Fibroblast of skin of left quadriceps (primary cell): ENCODE measurements at regions not wholly inside any gene's neighbourhood (a gene's known extent, or its start where the extent isn't known, plus 50 kb on each side); places are given as distances from the start of the nearest gene placed in this dataset.
"Not testable (repeated sequence)": the region's sequence is repeated elsewhere in the genome, so short reads cannot be mapped to it uniquely, and the experiment has no call there.

Experiments used
- DNase-seq, 2 experiments: peaks; one replicate each; pipeline ENCODE4 v3.0.0-alpha.2; 2013; ENCODE audit warnings: low read depth in 2 of 2

DNA sequence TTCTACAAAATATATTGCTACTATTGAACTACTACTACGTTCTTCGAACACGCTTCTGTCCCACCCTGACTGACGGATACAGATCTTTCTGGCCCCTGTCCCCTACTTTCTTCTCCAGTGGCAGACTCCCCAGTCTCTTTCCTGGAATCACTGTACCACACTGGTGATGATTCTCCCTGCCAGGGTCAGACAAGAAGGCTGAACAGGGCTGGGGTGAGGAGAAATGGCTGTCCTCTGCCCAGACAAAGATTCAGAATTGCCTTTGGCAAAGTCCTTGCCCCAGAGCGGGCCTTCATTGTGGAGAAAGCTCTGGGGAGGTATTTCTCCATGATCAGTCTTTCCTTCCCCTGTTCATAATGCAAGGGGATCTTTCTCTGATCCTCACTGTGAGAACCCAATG lies 1417.1 kb downstream of the BRD1 start:
- no peak for DNase-seq

- no peak for DNase-seq
Measured at GRCh38 chr22:48407256-48407955, 1420.3 kb downstream of the BRD1 start.

DNA sequence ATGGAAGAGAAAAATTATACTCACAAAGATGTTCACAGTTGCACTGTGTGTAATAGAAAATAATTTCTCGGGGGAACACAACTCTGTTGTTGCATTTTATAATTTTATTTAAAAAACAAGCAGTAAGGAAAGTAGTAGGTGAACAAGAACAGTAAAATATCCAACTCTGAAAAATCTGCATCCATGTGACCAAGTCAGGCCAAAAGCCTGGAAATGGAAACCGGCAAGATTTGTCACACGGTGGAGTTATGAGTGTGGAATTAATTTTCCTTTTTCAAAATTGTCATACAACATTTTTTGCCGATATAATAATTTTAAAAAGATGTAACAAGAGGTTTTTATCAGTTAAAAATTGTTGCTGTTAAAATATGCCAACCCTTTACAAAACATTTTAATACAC lies 1421.5 kb downstream of the BRD1 start:
- no peak for DNase-seq

DNA sequence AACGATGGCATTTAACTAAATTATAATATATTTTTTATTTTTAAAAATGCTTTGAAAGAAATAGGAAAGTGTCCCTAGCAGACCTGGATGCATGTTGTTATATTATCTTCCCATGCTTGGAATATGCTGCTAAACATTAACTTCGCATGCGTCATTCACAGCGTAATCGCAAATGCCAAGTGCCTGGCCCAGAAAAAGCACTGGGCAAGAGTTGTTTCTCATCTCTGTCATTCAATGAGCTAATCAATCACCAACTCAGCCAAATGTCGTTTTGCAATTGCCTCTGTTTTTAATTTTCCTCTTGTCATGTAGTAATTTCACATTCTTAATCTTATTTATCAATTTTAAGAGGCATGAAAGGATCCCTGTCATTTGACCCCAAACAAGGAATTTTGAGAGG lies 1421.9 kb downstream of the BRD1 start:
- no peak for DNase-seq

DNA sequence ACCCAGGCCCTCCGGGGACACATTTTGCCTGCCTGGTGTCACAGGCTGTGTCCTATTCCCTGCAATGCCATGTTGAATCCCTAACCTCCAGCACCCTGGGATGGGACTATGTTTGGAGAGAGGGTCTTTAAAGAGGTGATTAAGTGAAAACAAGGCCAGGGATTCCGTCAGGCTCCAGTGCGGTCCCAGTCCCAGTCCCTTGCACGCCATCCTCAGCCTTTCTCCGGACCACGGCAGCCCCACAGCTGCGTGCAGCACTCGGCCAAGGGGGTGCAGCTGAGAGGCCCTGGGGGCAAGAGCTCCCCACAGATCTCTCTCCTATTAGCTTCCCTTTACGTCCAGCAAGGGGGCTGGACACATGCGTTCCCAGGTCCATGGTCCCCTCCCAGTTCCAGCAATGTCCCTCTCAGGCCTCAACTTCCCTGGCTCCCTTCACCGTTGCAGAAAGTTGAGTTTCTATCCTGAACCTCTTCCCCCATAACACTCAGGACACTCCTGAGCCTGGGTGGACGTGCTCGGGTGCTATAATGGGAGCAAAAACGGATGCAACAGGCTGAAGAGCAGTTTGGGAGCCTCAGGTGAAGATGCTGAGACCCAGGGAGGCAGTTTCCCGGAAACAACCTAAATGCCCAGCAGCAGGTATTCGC lies 1422.7 kb downstream of the BRD1 start:
- no peak for DNase-seq

GRCh38 chr22:48403521-48404403 lies 1423.9 kb downstream of the BRD1 start:
- no peak for DNase-seq

GRCh38 chr22:48402591-48403031 lies 1425.1 kb downstream of the BRD1 start:
- DNase-seq: no peak

- not testable (repeated sequence) for DNase-seq
Measured at GRCh38 chr22:48401523-48401922, 1426.2 kb downstream of the BRD1 start.

- no peak for DNase-seq
Measured at GRCh38 chr22:48398181-48398905, 1429.3 kb downstream of the BRD1 start.

- DNase-seq: no peak
Measured at GRCh38 chr22:48397531-48398180, 1430.0 kb downstream of the BRD1 start.

- DNase-seq: no peak
Measured at GRCh38 chr22:48396785-48397530, 1430.7 kb downstream of the BRD1 start.

DNA sequence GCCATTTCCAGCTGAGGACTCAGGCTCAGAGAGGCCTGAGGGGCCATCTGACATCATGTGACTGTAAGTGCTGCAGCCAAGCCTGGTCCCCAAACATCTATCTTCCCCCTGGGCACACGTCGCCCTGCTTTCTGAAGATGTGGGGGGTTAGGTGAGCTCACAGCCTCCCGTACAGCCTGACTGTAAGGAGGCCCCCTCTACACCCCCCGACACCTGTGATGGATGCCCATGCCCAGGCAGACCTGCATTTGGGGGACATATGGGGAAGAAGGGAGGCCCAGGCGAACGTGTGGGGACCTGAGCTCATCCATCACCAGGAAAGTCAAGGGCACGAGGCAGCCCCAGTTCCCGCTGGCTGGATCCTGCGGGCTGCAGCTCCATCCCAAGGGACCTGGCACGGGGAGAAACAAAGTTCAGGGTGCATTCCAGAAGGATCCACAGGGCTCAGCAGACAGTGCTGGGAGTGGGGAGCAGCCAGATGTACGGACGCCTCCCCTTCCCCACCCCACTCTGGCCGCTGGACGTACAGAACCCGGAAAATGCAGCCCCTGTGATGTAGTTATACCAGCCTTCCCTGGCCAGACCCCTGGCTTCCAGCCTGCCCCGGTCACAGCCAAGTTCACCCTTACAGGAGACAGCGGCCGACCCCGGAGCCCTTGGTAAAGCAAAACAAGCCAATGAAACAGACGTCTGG lies 1431.4 kb downstream of the BRD1 start:
- DNase-seq: no peak

DNA sequence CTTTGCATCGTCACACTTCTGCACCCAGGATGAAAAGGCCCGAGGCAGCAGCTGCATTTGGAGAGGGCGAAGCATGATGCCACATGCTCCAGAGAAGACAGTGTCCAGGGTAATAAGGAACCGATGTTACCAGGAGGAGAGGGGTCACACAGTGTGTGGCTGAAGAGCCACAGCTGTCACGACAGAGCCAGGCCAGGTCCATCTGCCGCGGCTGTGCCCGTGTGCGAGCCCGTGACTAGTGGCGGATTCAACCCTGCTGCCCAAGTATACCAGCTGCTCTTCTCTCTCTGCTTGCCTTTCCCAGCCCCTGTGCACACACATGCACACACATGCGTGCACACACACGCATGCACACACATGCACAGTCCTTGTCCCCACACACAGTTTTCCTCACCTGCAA lies 1432.5 kb downstream of the BRD1 start:
- no peak for DNase-seq

DNA sequence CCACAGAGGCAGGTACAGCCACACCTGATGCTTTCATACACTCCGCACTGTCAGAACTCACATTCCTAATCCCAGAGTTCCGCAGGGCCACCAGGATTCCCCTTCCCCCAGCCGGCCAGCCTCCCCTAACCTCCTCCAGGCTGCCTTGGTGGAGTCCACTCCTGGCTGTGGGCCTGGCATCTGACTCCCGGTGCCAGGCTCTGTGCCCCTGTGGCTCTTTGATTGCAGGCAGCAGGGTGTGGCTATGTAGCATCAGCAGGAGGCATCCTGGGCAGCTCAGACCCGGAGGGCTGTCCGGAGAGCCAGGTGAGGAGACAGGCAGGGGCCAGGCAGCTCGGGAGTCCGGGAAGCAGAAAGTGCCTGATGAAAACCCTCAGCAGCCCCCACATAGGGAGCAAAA lies 1432.9 kb downstream of the BRD1 start:
- DNase-seq: no peak

DNA sequence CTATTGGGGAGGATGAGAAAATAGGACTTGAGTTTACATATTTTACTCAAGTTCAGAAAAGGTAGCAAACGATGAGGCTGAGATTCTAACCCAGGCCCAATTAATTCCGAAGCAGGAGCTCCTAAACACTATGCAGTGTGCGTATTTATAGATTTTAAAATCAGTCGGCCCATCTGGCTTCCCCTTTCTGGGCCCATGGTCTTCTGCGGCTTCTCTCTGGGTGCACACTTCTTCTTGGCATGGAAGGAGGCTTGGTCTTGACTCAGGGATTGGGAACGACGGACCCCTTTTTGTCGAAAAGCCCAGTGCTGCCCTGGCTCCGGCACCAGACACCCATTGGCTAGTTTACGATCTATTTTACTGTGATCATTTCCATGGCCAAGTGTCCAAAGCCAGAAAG lies 1433.8 kb downstream of the BRD1 start:
- DNase-seq: no peak

DNA sequence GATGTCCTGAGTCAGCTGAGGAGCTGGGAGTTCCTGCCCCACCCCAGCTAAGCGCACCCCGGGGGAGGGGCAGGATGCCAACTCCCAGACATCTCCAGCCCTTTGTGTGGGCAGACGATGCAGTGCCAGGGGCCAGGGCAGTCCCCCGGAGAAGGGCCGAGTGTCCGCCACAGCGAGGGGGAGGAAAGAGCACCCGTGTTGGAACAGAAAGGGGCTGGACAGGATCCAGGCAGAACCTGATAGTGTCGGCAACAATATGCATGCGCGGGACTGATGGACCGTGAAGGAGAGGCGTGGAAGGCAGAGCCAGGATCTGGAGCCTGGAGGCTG lies 1434.7 kb downstream of the BRD1 start:
- no peak for DNase-seq

- no peak for DNase-seq
Measured at GRCh38 chr22:48391820-48392219, 1435.9 kb downstream of the BRD1 start.

- DNase-seq: no peak
Measured at GRCh38 chr22:48391171-48391711, 1436.4 kb downstream of the BRD1 start.

- no peak for DNase-seq
Measured at GRCh38 chr22:48389916-48390315, 1437.8 kb downstream of the BRD1 start.

- DNase-seq: no peak
Measured at GRCh38 chr22:48382197-48382596, 1445.5 kb downstream of the BRD1 start.
